G401.6 (cell line): ENCODE measurements at regions not wholly inside any gene's neighbourhood (a gene's known extent, or its start where the extent isn't known, plus 50 kb on each side); places are given as distances from the start of the nearest gene placed in this dataset.

Experiments
- FAIRE-seq: peaks from 2 replicates; lab custom pipeline; 2012; peaks lifted over from hg19 to GRCh38; lab: Jason Lieb, UNC

DNA sequence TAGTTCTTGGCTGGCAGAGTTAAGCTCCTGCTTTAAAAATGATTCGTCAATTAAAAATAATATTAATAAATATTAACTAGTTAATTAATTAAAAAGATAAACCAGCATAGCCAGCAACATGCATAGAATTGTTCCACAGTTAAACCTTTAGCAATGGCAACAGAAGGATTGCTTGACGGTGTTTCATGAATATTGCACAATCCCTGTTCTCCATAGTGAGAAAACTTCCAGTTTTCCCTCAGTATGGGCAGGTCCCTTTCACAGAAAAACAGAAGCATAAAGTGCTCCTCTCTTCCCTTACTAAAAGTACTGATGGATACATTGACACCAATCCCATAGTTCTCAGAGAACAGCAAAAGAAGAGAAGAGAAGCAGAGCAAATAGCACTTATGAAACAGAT is 71.4 kb upstream of the CAST start:
- FAIRE-seq, result no peak

DNA sequence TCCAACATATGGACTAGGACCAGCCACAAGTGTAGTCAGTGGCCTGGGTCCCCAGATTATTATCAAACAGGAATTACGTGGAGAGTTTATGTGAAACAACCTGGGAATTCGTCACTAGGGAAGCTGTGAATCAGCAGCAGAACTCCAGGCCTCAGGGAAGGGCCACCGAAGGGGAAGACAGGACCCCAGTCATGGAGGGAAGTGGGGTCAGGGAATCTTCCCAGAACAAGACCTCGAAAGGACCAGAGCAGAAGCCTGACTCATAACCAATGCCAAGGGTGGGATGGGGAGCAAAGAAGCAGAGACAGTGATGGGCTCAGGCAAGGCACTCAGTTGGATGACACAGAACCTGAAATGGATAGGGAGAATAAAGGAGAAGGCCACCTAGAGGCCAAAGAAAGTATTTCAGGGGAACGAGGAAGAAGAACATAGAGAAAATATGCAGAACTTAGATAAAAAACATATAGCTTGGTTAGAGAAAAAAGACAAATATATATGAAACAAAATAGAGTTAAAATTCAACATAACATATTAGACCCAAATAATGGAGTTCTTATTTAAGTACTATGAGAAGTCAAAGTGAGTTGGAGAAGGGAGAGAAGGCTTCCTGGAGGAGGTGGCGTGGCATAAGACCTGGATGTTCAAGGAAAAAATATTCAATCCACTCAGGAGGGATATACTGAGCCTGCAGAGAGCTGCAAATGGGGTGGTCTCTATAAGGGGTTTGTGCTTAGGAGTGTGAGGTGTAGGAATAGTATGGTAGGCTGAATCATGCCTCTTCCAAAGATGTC is 66.7 kb upstream of the CAST start:
- peak; percentile 44 for FAIRE-seq

DNA sequence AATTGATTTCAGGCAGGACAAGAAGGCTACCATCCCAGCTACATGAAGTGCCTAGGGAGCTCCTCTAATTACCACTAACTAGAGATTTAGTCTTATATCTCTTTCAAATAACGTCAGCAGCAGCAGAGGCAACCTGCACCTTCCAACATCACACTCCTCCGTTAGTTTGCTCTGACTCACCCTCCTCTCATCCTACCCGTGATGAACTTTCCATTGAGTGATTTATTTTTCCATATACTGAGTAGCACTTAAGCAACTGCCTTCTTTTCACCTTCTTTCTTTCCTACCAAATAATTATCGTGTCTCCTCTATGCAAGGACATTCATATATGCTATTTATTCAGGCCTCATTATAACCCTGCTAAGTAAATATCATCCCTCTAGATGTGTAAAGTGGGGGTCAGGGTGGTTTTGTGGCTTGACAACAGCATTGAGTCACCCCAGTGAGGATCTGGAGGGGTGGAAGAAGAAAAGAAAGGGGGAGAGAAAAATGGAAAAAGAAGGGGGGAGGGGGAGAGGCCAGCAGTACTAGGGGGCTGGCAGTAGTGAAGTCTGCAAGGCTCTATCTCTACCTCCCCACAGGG is 64.6 kb upstream of the CAST start:
- no peak for FAIRE-seq

DNA sequence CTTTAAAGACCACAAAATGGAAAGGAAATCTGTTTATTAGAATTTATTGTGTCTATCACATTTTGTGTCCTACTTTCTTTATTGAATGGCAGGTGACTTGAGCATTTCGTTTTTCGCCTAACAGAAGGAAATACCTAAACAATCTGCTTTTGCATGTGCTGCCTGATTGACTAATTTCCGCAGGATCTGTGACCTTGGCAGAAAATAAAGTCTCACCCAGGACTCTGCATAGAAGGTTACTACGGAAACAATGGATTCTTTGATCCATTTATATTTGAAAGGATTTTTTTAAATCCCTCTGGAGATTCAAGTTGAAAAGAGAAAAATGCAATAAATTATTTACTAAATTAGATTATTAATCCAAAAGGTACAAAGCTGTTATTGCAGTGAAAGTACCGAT is 61.0 kb upstream of the CAST start:
- no peak for FAIRE-seq

DNA sequence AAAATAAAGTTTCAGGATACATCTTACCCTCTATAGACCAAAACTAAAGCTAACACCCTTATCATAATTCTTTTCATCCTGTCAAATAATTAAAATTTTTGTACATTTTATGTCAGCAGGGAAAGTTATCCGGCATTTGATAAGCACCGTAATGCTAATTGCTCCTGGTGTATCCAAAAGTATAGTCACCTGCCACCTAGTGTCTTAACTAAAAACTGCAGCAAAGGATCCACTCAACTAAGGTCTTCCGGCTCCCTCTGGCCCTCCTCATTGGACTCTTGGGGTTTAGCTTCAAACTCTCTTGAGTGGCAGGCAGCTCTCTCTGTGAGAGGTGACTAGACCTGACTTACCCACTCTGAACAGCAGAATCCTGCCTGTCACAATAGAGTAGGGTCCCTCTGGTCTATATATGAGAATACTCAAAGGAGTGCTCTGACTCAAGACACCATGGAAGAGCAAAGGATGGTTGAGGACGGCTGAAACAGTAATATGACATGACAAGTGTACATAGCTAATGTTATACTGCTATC is 60.4 kb upstream of the CAST start:
- FAIRE-seq, result peak; percentile 75

DNA sequence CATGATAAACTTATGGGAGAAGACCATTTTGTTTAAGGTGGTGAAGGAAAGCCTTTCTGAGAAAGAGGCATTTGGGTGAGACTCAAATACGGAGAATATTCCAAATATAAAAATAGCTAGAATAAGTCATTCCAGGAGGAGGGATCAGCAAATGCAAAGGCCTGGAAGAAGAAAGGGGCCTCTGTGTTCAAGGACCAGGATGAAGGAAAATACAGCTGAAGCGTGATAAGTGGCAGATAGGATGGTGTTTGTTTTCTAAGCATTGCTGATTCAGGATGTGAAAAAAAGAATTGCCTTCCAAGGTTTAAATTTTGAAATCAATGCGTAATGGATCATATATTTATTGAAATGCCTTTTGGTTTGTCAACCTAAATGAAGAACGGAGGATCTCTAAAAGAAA is 59.4 kb upstream of the CAST start:
- no peak for FAIRE-seq

DNA sequence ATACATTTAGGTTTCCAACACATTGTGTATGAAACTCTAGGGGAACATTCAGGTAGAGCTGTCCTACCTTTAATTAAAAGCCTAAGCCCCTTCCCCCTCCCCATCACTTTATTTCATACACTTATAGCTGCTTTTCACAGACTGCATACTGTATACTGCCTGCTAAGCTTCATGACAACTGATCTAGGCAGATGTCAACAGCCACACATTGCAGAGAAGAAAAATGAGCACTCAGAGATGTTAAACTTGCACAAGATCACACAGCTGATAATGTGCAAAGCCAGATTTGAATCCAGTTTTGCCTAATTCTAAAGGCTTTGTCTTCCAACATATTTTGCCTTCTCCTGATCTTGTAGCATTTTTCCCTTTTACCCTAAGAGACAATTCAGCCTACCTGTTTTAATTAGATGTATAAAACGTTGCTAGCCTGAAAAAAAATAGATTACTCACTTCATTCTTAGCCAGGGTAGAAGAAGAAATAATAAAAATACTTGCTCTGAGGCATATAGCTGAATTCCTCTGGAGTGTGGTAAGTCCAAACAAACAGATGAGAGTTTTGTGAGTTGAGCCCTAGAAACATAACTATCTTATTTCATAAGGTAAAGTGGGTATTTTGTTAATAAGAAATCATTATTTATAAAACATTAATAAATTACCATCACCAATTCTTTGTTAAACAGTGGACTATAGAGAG is 56.9 kb upstream of the CAST start:
- FAIRE-seq, result no peak

DNA sequence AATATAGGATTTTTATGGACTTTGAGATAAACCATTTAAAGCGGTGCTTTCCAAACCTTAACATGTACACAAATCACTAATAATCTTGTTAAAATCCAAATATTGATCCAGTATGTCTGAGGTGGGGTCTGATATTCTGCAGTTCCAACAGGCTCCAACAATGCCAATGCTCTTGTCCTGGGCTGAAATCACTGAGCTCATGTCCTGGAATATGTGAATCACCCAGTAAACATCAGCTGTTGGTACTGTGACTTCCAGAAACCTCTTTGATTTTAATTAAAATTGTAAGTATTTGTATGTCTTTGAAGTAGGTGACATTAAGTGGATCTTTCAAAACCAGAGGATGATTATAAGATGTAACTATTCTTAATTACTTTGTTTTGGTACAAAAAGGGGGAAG is 52.8 kb upstream of the CAST start:
- no peak for FAIRE-seq

DNA sequence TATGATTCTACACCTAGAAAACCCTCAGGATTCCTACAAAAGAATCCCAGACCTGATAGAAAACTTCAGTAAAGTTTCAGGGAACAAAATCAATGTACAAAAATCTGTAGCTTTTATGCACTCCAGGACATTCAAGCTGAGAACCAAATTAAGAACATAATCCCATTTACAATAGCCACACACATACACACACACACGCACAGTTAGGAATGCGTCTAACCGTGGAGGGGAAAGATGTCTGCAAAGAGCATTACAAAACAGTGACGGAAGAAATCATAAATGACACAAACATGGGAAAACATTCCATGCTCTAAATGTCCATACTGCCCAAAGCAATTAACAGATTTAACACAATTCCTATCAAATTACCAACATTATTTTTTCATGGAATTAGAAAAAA is 51.4 kb upstream of the CAST start:
- FAIRE-seq, result no peak

DNA sequence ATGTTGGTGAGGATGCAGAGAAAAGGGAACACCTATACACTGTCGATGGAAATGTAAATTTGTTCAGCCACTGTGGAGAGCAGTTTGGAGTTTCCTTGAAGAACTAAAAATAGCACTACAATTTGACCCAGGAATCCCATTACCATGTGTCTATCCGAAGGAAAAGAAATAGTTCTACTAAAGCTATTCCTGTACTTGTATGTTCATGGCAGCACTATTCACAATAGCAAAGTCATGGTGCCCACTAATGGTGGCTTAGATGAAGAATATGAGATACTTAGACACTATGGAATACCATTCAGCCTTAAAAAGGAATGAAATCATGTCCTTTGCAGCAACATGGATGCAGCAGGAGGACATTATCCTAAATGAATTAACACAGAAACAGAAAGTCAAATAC is 50.2 kb upstream of the CAST start:
- no peak for FAIRE-seq
